ENCODE measurements at regions not wholly inside any gene's neighbourhood (a gene's known extent, or its start where the extent isn't known, plus 50 kb on each side); places are given as distances from the start of the nearest gene placed in this dataset.
"Not testable (repeated sequence)": the region's sequence is repeated elsewhere in the genome, so short reads cannot be mapped to it uniquely, and the experiment has no call there.

GRCh38 chr16:34085038-34085437 lies 625.6 kb downstream of the TP53TG3F start:
- TF ChIP-seq, protein P1, sequence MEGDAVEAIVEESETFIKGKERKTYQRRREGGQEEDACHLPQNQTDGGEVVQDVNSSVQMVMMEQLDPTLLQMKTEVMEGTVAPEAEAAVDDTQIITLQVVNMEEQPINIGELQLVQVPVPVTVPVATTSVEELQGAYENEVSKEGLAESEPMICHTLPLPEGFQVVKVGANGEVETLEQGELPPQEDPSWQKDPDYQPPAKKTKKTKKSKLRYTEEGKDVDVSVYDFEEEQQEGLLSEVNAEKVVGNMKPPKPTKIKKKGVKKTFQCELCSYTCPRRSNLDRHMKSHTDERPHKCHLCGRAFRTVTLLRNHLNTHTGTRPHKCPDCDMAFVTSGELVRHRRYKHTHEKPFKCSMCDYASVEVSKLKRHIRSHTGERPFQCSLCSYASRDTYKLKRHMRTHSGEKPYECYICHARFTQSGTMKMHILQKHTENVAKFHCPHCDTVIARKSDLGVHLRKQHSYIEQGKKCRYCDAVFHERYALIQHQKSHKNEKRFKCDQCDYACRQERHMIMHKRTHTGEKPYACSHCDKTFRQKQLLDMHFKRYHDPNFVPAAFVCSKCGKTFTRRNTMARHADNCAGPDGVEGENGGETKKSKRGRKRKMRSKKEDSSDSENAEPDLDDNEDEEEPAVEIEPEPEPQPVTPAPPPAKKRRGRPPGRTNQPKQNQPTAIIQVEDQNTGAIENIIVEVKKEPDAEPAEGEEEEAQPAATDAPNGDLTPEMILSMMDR (conservative IDR thresholded peaks at IDR 0.05) = not testable (repeated sequence)
- not testable (repeated sequence) for TF ChIP-seq ZFX (IDR thresholded peaks at IDR 0.05)

Data from C4-2B (cell line).